Fibroblast of the conjunctiva (primary cell): ENCODE measurements at regions not wholly inside any gene's neighbourhood (a gene's known extent, or its start where the extent isn't known, plus 50 kb on each side); places are given as distances from the start of the nearest gene placed in this dataset.

Experiments
- DNase-seq: peaks from one replicate; pipeline ENCODE4 v3.0.0-alpha.2; 2010; ENCODE audit warnings: low read depth

DNA sequence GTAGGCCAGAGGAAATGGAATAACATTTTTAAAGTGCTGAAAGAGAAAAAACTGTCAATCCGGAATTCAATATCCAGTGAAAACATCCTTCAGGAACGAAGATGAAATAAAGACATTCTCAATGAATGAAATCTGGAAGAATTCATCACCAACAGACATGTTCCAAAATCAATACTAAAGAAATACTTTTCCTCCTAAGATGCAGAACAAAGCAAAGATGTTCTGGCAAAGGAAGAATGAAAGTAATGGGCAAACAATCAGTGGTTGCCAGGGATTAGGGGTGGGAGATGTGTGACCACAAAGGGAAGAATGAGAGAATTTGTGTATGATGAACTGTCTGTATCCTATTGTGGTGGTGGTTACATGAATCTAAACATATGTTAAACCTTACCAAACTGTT is 52.8 kb upstream of the EEPD1 start:
- peak; percentile 22 for DNase-seq

DNA sequence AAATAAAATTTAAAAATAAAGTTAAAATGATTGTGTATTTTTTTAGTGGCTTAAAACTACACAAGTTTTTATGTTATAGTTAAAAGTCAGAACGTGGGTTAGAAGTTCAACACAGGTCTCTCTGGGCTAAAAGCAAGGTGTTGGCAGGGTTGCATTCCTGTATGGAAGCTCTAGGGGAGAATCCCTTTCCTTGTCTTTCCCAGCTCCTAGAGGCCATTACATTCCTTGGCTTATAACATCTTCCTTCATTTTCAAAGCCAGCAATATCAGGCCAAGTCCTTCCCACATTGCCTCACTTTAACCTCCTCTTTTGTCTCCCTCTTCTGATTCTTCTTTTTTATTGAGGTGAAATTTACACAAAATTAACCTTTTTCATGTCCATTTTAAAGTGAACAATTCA is 52.4 kb upstream of the EEPD1 start:
- DNase-seq, result no peak
